Mesenchymal stem cell (in vitro differentiated cells and primary cell): ENCODE measurements at regions not wholly inside any gene's neighbourhood (a gene's known extent, or its start where the extent isn't known, plus 50 kb on each side); places are given as distances from the start of the nearest gene placed in this dataset.

Experiments used
- DNase-seq: peaks from one replicate; pipeline ENCODE4 v3.0.0-alpha.2; 2013
- H2AFZ ChIP-seq: one replicate; pipeline ENCODE4 v1.6.1; 2013; ENCODE audit warnings: low read depth, mild to moderate bottlenecking, control low read depth, inconsistent platforms, low read length, moderate library complexity
- H2AK5ac ChIP-seq: 2 replicates; pipeline ENCODE4 v1.6.1; 2013; ENCODE audit warnings: low read length, moderate library complexity, mild to moderate bottlenecking, inconsistent platforms; ENCODE audit not compliant: severe bottlenecking
- H2BK120ac ChIP-seq: one replicate; pipeline ENCODE4 v1.6.1; 2013; ENCODE audit warnings: low read depth, mild to moderate bottlenecking, inconsistent platforms, low read length, moderate library complexity
- H2BK12ac ChIP-seq, 2 experiments: one replicate each; pipeline ENCODE4 v1.6.1; 2013; ENCODE audit warnings: inconsistent platforms in 2 of 2, low read length in 2 of 2, mild to moderate bottlenecking in 2 of 2, moderate library complexity in 2 of 2, control low read depth in 1 of 2
- H2BK15ac ChIP-seq: one replicate; pipeline ENCODE4 v1.6.1; 2013; ENCODE audit warnings: mild to moderate bottlenecking, low read depth, inconsistent platforms; ENCODE audit not compliant: poor library complexity, severe bottlenecking
- H2BK5ac ChIP-seq: 2 replicates; pipeline ENCODE4 v1.6.1; 2013; ENCODE audit warnings: low read depth, mild to moderate bottlenecking, low read length, control low read depth, inconsistent platforms; ENCODE audit not compliant: poor library complexity, severe bottlenecking
- H3K14ac ChIP-seq, 2 experiments: one replicate each; pipeline ENCODE4 v1.6.1; 2013; ENCODE audit warnings: inconsistent platforms in 2 of 2, low read length in 2 of 2, control low read depth in 1 of 2, mild to moderate bottlenecking in 1 of 2, moderate library complexity in 1 of 2
- H3K18ac ChIP-seq, 2 experiments: one replicate each; pipeline ENCODE4 v1.6.1; 2013; ENCODE audit warnings: inconsistent platforms in 2 of 2, low read length in 2 of 2, control low read depth in 1 of 2, low read depth in 1 of 2, mild to moderate bottlenecking in 1 of 2
- H3K23ac ChIP-seq, 2 experiments: one replicate each; pipeline ENCODE4 v1.6.1; 2013; ENCODE audit warnings: inconsistent platforms in 2 of 2, low read length in 2 of 2, mild to moderate bottlenecking in 2 of 2, moderate library complexity in 2 of 2, control low read depth in 1 of 2
- H3K27ac ChIP-seq: 2 replicates; pipeline ENCODE4 v1.5.1; 2013; ENCODE audit warnings: mild to moderate bottlenecking, moderate library complexity, low read length, control low read depth, inconsistent platforms; ENCODE audit not compliant: poor library complexity, severe bottlenecking
- H3K27me3 ChIP-seq, 2 experiments: 2 replicates each; pipeline versions ENCODE4 v1.6.1 to v1.7.0; 2013; ENCODE audit warnings: low read length in 2 of 2, mild to moderate bottlenecking in 2 of 2, moderate library complexity in 2 of 2, control low read depth in 1 of 2, inconsistent platforms in 1 of 2; ENCODE audit not compliant: control insufficient read depth in 1 of 2, insufficient read depth in 1 of 2
- H3K36me3 ChIP-seq, 2 experiments: 2 replicates each; pipeline versions ENCODE4 v1.6.1 to v1.7.0; 2013; ENCODE audit warnings: low read length in 2 of 2, control low read depth in 1 of 2, inconsistent platforms in 1 of 2, low read depth in 1 of 2, mild to moderate bottlenecking in 1 of 2; ENCODE audit not compliant: insufficient read depth in 2 of 2, control insufficient read depth in 1 of 2
- H3K4ac ChIP-seq, 2 experiments: one replicate each; pipeline ENCODE4 v1.6.1; 2013; ENCODE audit warnings: inconsistent platforms in 2 of 2, low read length in 2 of 2, mild to moderate bottlenecking in 2 of 2, moderate library complexity in 2 of 2, control low read depth in 1 of 2, low read depth in 1 of 2
- H3K4me1 ChIP-seq: 2 replicates; pipeline ENCODE4 v1.6.1; 2013; ENCODE audit warnings: low read depth, low read length, control low read depth; ENCODE audit not compliant: control insufficient read depth, insufficient read depth
- H3K4me2 ChIP-seq: 2 replicates; pipeline ENCODE4 v1.6.1; 2013; ENCODE audit warnings: low read length, mild to moderate bottlenecking, inconsistent platforms; ENCODE audit not compliant: poor library complexity, severe bottlenecking
- H3K4me3 ChIP-seq, 2 experiments: 2 replicates each; pipeline versions ENCODE4 v1.5.1 to v1.7.0; 2013; ENCODE audit warnings: low read length in 2 of 2, mild to moderate bottlenecking in 2 of 2, control low read depth in 1 of 2, low read depth in 1 of 2; ENCODE audit not compliant: insufficient read depth in 1 of 2
- H3K79me1 ChIP-seq: replicated peaks from 2 replicates; pipeline ENCODE4 v1.6.1; 2013; ENCODE audit warnings: mild to moderate bottlenecking, control low read depth, low read length, inconsistent platforms; ENCODE audit not compliant: poor library complexity, severe bottlenecking
- H3K9ac ChIP-seq: 2 replicates; pipeline ENCODE4 v1.7.0; 2013; ENCODE audit warnings: mild to moderate bottlenecking, low read length, moderate library complexity
- H3K9me3 ChIP-seq: 2 replicates; pipeline ENCODE4 v1.7.0; 2013; ENCODE audit warnings: mild to moderate bottlenecking, low read length; ENCODE audit not compliant: control insufficient read depth
- H4K8ac ChIP-seq: one replicate; pipeline ENCODE4 v1.6.1; 2013; ENCODE audit warnings: inconsistent platforms, mild to moderate bottlenecking, low read length, moderate library complexity
- H4K91ac ChIP-seq: one replicate; pipeline ENCODE4 v1.6.1; 2013; ENCODE audit warnings: mild to moderate bottlenecking, low read length, inconsistent platforms
- WGBS: methylation state at CpG from one replicate; pipeline ENCODE4 v1.1.7; 2013; ENCODE audit warnings: mixed read lengths; 5-methylcytosine and 5-hydroxymethylcytosine counted together

DNA sequence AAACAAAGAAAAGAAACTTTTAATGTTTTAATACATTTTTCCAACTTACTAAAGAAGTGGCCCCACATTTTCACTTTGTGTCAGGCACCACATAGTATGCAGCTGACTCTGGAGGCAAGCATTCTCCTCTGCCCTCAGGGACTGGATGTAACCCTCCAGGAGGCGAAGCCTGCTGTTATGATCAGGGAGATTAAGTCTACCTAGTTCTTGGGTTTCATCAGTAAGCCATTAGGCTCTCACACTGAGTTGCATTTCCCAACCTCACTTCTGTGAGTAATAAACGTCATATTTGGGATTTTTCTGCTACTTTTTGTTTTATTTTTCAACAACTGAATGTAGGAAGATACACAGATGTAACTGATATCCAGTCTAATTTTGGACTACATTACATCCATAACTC, 101.2 kb upstream of the LRFN5 start:
- Histone ChIP-seq H3K36me3 (no peaks in the 10 kb centered on the region), H3K9ac (no peak overlapping the region), H2BK15ac (no peak overlapping the region), H4K8ac (no peak overlapping the region), H3K9me3 (peaks cover 2% of the 10 kb centered on the region), H2BK120ac (no peak overlapping the region), H2AK5ac (no peak overlapping the region), H3K4ac (no peak overlapping the region), H3K4me3 (no peak overlapping the region), H2BK5ac (no peak overlapping the region), H3K18ac (no peak overlapping the region), H3K27me3 (no peaks in the 10 kb centered on the region), H2AFZ (no peak overlapping the region), H3K14ac (no peak overlapping the region), H3K23ac (no peak overlapping the region), H3K4me1 (no peaks in the 10 kb centered on the region), H3K27ac (no peak overlapping the region), H4K91ac (no peak overlapping the region), H2BK12ac (no peak overlapping the region), H3K4me2 (no peak overlapping the region), H3K79me1 (no peaks in the 10 kb centered on the region)
- DNase-seq: no peak
- WGBS: 100% methylated on average over 1 of the region's 2 CpGs

DNA sequence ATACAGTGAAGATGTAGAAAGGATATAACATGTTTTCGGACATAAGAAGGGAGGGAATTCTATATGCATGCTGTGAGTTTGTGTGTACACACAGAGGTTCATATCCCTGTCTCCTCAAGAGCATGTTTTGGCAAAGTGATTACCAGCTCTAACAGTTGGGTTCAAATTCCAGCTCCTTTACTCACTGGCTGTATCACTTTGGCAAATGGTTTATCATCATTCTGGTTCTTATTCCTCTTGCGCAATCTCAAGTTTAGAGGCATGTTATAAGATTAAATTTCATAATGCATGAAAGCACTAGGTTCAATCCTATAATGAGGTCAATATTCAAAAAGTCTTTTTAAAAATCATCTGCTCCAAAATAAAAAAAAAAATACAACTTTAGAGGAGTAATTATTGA, 107.7 kb upstream of the LRFN5 start:
- Histone ChIP-seq H3K23ac (no peak overlapping the region), H3K27ac (no peak overlapping the region), H2BK5ac (no peak overlapping the region), H2AK5ac (no peak overlapping the region), H3K4ac (no peak overlapping the region), H3K4me3 (no peak overlapping the region), H3K27me3 (no peaks in the 10 kb centered on the region), H3K4me2 (no peak overlapping the region), H2BK120ac (no peak overlapping the region), H2AFZ (no peak overlapping the region), H4K91ac (no peak overlapping the region), H3K4me1 (no peaks in the 10 kb centered on the region), H2BK12ac (no peak overlapping the region), H2BK15ac (no peak overlapping the region), H3K18ac (no peak overlapping the region), H3K9ac (no peak overlapping the region), H3K9me3 (no peaks in the 10 kb centered on the region), H3K36me3 (no peaks in the 10 kb centered on the region), H3K14ac (no peak overlapping the region), H3K79me1 (no peaks in the 10 kb centered on the region), H4K8ac (no peak overlapping the region)
- no peak for DNase-seq
- WGBS: 100% methylated on average over 1 of the region's 2 CpGs

GRCh38 chr14:41490323-41490722, 116.4 kb upstream of the LRFN5 start:
- no peak overlapping the region for H2BK5ac ChIP-seq
- H3K23ac ChIP-seq: no peak overlapping the region
- no peaks in the 10 kb centered on the region for H3K9me3 ChIP-seq
- WGBS: no CpG with 5 or more reads among the region's 2 CpGs
- no peak overlapping the region for H3K18ac ChIP-seq
- H3K4ac ChIP-seq: no peak overlapping the region
- H3K9ac ChIP-seq: no peak overlapping the region
- no peak overlapping the region for H2BK12ac ChIP-seq
- H2BK120ac ChIP-seq: no peak overlapping the region
- no peaks in the 10 kb centered on the region for H3K27me3 ChIP-seq
- no peak overlapping the region for H2AK5ac ChIP-seq
- DNase-seq: no peak
- no peak overlapping the region for H4K91ac ChIP-seq
- no peak overlapping the region for H4K8ac ChIP-seq
- H3K14ac ChIP-seq: no peak overlapping the region
- no peak overlapping the region for H2AFZ ChIP-seq
- H3K36me3 ChIP-seq: no peaks in the 10 kb centered on the region
- H3K4me3 ChIP-seq: no peak overlapping the region
- no peaks in the 10 kb centered on the region for H3K4me1 ChIP-seq
- no peak overlapping the region for H2BK15ac ChIP-seq
- no peak overlapping the region for H3K27ac ChIP-seq
- no peak overlapping the region for H3K4me2 ChIP-seq
- no peaks in the 10 kb centered on the region for H3K79me1 ChIP-seq

DNA sequence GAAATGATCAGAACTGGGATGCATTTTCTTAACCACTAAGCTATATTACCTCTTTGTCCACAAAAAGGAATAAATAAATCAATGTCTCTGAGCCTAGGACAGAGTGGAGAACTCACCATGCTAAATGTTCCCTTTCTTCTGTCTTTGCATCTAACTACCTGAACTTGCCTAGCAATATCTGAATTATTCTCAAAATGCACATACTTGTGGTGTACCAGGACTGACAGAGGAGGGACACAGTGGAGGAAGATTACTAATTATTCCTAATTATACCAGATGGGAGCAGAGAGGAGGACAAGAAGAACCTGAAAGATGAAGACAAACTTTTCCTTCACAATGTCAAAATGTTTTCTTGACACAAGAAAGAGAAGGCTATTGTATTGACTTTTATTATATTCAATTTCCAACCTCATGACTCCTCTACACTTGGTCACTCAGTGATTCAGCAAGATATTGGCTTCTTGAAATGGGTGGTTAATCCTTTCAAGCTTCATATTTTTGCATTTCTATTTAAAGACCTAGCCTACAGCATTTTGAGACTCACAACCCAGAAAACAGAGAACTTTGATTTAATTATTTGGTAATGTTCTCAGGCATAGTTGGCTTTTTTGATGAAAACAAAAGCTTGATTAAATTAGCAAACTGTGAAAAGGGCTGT, 117.2 kb upstream of the LRFN5 start:
- Histone ChIP-seq H3K79me1 (no peaks in the 10 kb centered on the region), H3K14ac (no peak overlapping the region), H2BK5ac (no peak overlapping the region), H2BK12ac (no peak overlapping the region), H3K27me3 (no peaks in the 10 kb centered on the region), H3K4me1 (no peaks in the 10 kb centered on the region), H3K18ac (no peak overlapping the region), H2AFZ (no peak overlapping the region), H3K9me3 (no peaks in the 10 kb centered on the region), H3K9ac (no peak overlapping the region), H3K4ac (no peak overlapping the region), H3K23ac (no peak overlapping the region), H2BK120ac (no peak overlapping the region), H3K4me2 (no peak overlapping the region), H3K4me3 (no peak overlapping the region), H3K36me3 (no peaks in the 10 kb centered on the region), H2BK15ac (no peak overlapping the region), H2AK5ac (no peak overlapping the region), H3K27ac (no peak overlapping the region), H4K91ac (no peak overlapping the region), H4K8ac (no peak overlapping the region)
- DNase-seq: no peak
